Panc1 (cell line): ENCODE measurements at regions not wholly inside any gene's neighbourhood (a gene's known extent, or its start where the extent isn't known, plus 50 kb on each side); places are given as distances from the start of the nearest gene placed in this dataset.

ENCODE experiments used
- CTCF ChIP-seq: fragments of 450-650 bp; IDR thresholded peaks from 2 replicates; pipeline ENCODE4 v1.5.1; 2017; ENCODE audit warnings: mild to moderate bottlenecking
- POLR2AphosphoS5 ChIP-seq: IDR thresholded peaks from 2 replicates; pipeline ENCODE4 v1.6.1; 2012; ENCODE audit warnings: mild to moderate bottlenecking, low read depth, low read length, moderate library complexity
- REST ChIP-seq, 2 experiments: IDR thresholded peaks; 2 replicates each; pipeline ENCODE4 v1.6.1; 2011 to 2012; ENCODE audit warnings: low read depth in 2 of 2, control low read depth in 1 of 2, low read length in 1 of 2, mild to moderate bottlenecking in 1 of 2, moderate library complexity in 1 of 2; ENCODE audit not compliant: insufficient read depth in 1 of 2
- SIN3A ChIP-seq: IDR thresholded peaks from 2 replicates; pipeline ENCODE4 v1.6.1; 2012; ENCODE audit warnings: low read depth, mild to moderate bottlenecking, low read length, moderate library complexity, borderline replicate concordance; ENCODE audit not compliant: insufficient read depth

GRCh38 chr6:160858886-160859285, 132.7 kb upstream of the MAP3K4 start:
- TF ChIP-seq SIN3A (no peak), CTCF (no peak), POLR2AphosphoS5 (no peak), REST (IDR thresholded peaks at IDR 0.05; ENCODE audit: insufficient read depth in 1 of 2, low read depth in 2 of 2, low read length in 1 of 2) (no peak)
